HepG2 (cell line): ENCODE measurements at regions not wholly inside any gene's neighbourhood (a gene's known extent, or its start where the extent isn't known, plus 50 kb on each side); places are given as distances from the start of the nearest gene placed in this dataset.

ENCODE experiments used
- ATAC-seq: fragments of 200-7000 bp; cut with Tn5 transposase; 3 replicates; pipeline ENCODE4 v1.9.1; 2020; ENCODE audit warnings: mild to moderate bottlenecking, moderate library complexity
- BruUV-seq: library from RNA; stranded (reverse); fragments of 400-500 nt; replicated peaks from 2 replicates; lab custom pipeline; 2021; lab: Mats Ljungman, UMichigan
- CTCF ChIA-PET: fragments of 300-600 bp; formaldehyde crosslinking; extraction: SDS; loops from one replicate; lab custom pipeline; 2021; ENCODE audit warnings: low total read pairs, inconsistent platforms, low intra/inter-chr PET ratio; lab: Yijun Ruan, JAX
- POLR2A ChIA-PET: fragments of 350-600 bp; sonication (Branson Sonifier 250); formaldehyde crosslinking; loops from one replicate; lab custom pipeline; 2020; ENCODE audit warnings: antibody characterized with exemption, inconsistent platforms; lab: Yijun Ruan, JAX
- DNase-seq: peaks from one replicate; pipeline ENCODE4 v3.0.0-alpha.2; 2015; ENCODE audit warnings: low spot score
- FAIRE-seq: peaks from 3 replicates; lab custom pipeline; 2011; peaks lifted over from hg19 to GRCh38; lab: Jason Lieb, UNC
- H2AFZ ChIP-seq: one replicate; pipeline ENCODE4 v1.6.1; 2011; ENCODE audit warnings: low read length, inconsistent platforms
- H3K27ac ChIP-seq: fragments of 300-600 bp; 3 replicates; pipeline ENCODE4 v1.8.0; 2011; ENCODE audit warnings: mixed run types, mild to moderate bottlenecking, mixed read lengths, low read length, inconsistent platforms; ENCODE audit not compliant: insufficient read depth; ENCODE audit errors: extremely low read length
- H3K27me3 ChIP-seq, 2 experiments: fragments of 200-600 bp in 1 of 2; 2 replicates in 1 of 2; 3 replicates in 1 of 2; pipeline versions ENCODE4 v1.6.0 to v1.8.0; 2011; ENCODE audit warnings: low read length in 2 of 2, mild to moderate bottlenecking in 2 of 2, moderate library complexity in 2 of 2, inconsistent platforms in 1 of 2; ENCODE audit not compliant: insufficient read depth in 2 of 2, control insufficient read depth in 1 of 2
- H3K36me3 ChIP-seq, 2 experiments: fragments of 200-600 bp in 1 of 2; replicated peaks in 1 of 2; 2 replicates in 1 of 2; 3 replicates in 1 of 2; pipeline versions ENCODE4 v1.5.1 to v1.8.0; 2011; ENCODE audit warnings: low read length in 2 of 2, inconsistent platforms in 1 of 2; ENCODE audit not compliant: insufficient read depth in 2 of 2, control insufficient read depth in 1 of 2
- H3K4me1 ChIP-seq: 2 replicates; pipeline ENCODE4 v1.5.1; 2012; ENCODE audit warnings: low read length, inconsistent platforms; ENCODE audit not compliant: insufficient read depth
- H3K4me2 ChIP-seq: 2 replicates; pipeline ENCODE4 v1.6.0; 2011; ENCODE audit warnings: low read depth, low read length, inconsistent platforms
- H3K4me3 ChIP-seq, 3 experiments: fragments of 200-600 bp in 1 of 3; sonication (generic), shearing (Covaris generic) in 1 of 3; replicated peaks in 1 of 3; 2 replicates each; pipeline ENCODE4 v1.5.1; 2011 to 2016; ENCODE audit warnings: low read length in 3 of 3, inconsistent platforms in 2 of 3, low read depth in 2 of 3, mild to moderate bottlenecking in 2 of 3, control low read depth in 1 of 3, mixed read lengths in 1 of 3; ENCODE audit not compliant: insufficient read depth in 1 of 3
- H3K79me2 ChIP-seq: one replicate; pipeline ENCODE4 v1.6.1; 2011; ENCODE audit warnings: low read length, inconsistent platforms; ENCODE audit not compliant: insufficient read depth
- H3K9ac ChIP-seq: 2 replicates; pipeline ENCODE4 v1.6.0; 2011; ENCODE audit warnings: mild to moderate bottlenecking, low read depth, low read length, inconsistent platforms; ENCODE audit not compliant: insufficient read depth
- H3K9me3 ChIP-seq: 2 replicates; pipeline ENCODE4 v1.5.1; 2012; ENCODE audit warnings: mild to moderate bottlenecking, low read length
- H4K20me1 ChIP-seq: 2 replicates; pipeline ENCODE4 v1.6.0; 2011; ENCODE audit warnings: inconsistent platforms, mild to moderate bottlenecking, low read length, moderate library complexity; ENCODE audit not compliant: insufficient read depth
- BHLHE40 ChIP-seq: IDR thresholded peaks from 2 replicates; pipeline ENCODE4 v1.6.1; 2011; ENCODE audit warnings: low read length, improper control_type of control experiment
- KDM5A ChIP-seq: fragments of 200-600 bp; sonication (generic); IDR thresholded peaks from 2 replicates; pipeline ENCODE4 v1.7.0; 2018; ENCODE audit warnings: antibody characterized with exemption, mild to moderate bottlenecking, low read length, borderline replicate concordance
- MLXIP ChIP-seq: sonication (generic); formaldehyde crosslinking; IDR thresholded peaks from 2 replicates; pipeline ENCODE4 v1.9.0; 2021; ENCODE audit warnings: missing genetic modification reagents, borderline replicate concordance
- NR2F2 ChIP-seq: IDR thresholded peaks from 2 replicates; pipeline ENCODE4 v1.6.1; 2012; ENCODE audit warnings: low read depth, inconsistent platforms, borderline replicate concordance
- POGZ ChIP-seq: sonication (generic); formaldehyde crosslinking; IDR thresholded peaks from 2 replicates; pipeline ENCODE4 v1.4.0; 2020; ENCODE audit warnings: mild to moderate bottlenecking, missing genetic modification reagents
- PREB ChIP-seq: sonication (generic); formaldehyde crosslinking; IDR thresholded peaks from 2 replicates; pipeline ENCODE4 v1.4.0; 2020; ENCODE audit warnings: missing genetic modification reagents
- RNF219 ChIP-seq: sonication (generic); formaldehyde crosslinking; IDR thresholded peaks from 2 replicates; pipeline ENCODE4 v1.5.0; 2020; ENCODE audit warnings: mild to moderate bottlenecking, missing genetic modification reagents
- TEF ChIP-seq: sonication (generic); formaldehyde crosslinking; IDR thresholded peaks from 2 replicates; pipeline ENCODE4 v1.5.0; 2020; ENCODE audit warnings: missing genetic modification reagents
- ZZZ3 ChIP-seq: sonication (generic); formaldehyde crosslinking; IDR thresholded peaks from 2 replicates; pipeline ENCODE4 v1.4.0; 2020; ENCODE audit warnings: missing genetic modification reagents, mild to moderate bottlenecking, borderline replicate concordance
- WGBS: methylation state at CpG from one replicate; pipeline ENCODE4 v1.1.6; 2017; ENCODE audit warnings: low lambda C conversion rate; 5-methylcytosine and 5-hydroxymethylcytosine counted together
- in situ Hi-C: cut with HindIII; loops from 2 replicates; pipeline ENCODE4 v1.10.0; 2017; ENCODE audit warnings: low pct_unique_long_range_greater_than_20kb; ENCODE audit not compliant: extremely low pct_ligation_motif_present
- intact Hi-C: fragments of 100-400 bp; cut with micrococcal nuclease; formaldehyde crosslinking; loops from one replicate; pipeline ENCODE4 v1.10.0; 2022; ENCODE audit not compliant: unreplicated experiment
- TF ChIP-seq, protein P1 (sequence below): fragments of 450-650 bp; IDR thresholded peaks from 2 replicates; pipeline ENCODE4 v1.6.1; 2016

- no peak for TF ChIP-seq MLXIP
These were observed 376.4 kb upstream of the LRRC7 start (continued) for GRCh38 chr1:69191335-69191734.

DNA sequence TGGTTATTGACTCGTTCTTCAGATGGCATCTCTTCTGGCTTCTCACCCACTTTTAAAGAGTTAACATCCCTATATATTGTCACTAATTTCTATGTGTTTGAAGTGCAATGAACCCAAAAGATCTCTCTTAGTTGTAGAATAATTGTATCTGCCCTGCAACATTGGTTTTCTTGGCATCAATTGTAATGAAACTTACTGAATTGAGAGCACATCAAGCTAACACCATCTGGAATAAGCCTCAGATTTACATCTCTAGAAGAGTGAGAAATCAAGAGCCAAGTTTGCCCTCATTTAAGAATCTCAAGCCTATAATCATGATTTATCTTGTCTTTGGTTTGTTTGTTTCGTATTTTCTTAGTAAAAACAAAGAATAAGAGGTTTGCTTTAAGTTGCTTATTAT is 372.6 kb upstream of the LRRC7 start:
- ChIA-PET POLR2A (no interaction called here), CTCF (no interaction called here)

More for the DNA sequence above, 372.6 kb upstream of the LRRC7 start:
- intact Hi-C loops, result no loop called here
- no peak overlapping the region for H3K27ac ChIP-seq
- DNase-seq (no peak), FAIRE-seq (no peak), ATAC-seq (no peak)
- no peak overlapping the region for H2AFZ ChIP-seq
- peaks cover 58% of the 10 kb centered on the region for H3K9me3 ChIP-seq
- no peak for TF ChIP-seq ZZZ3
- no peak for TF ChIP-seq RNF219 (CRISPR knock-in tag)
- no peak for TF ChIP-seq PREB (CRISPR knock-in tag)
- TF ChIP-seq, protein P1, sequence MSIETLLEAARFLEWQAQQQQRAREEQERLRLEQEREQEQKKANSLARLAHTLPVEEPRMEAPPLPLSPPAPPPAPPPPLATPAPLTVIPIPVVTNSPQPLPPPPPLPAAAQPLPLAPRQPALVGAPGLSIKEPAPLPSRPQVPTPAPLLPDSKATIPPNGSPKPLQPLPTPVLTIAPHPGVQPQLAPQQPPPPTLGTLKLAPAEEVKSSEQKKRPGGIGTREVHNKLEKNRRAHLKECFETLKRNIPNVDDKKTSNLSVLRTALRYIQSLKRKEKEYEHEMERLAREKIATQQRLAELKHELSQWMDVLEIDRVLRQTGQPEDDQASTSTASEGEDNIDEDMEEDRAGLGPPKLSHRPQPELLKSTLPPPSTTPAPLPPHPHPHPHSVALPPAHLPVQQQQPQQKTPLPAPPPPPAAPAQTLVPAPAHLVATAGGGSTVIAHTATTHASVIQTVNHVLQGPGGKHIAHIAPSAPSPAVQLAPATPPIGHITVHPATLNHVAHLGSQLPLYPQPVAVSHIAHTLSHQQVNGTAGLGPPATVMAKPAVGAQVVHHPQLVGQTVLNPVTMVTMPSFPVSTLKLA, result no peak
- no peak for TF ChIP-seq TEF (CRISPR knock-in tag)
- TF ChIP-seq KDM5A, result no peak
- TF ChIP-seq BHLHE40, result no peak
- TF ChIP-seq NR2F2, result no peak
- TF ChIP-seq POGZ (CRISPR knock-in tag), result no peak
- no peak overlapping the region for H3K4me3 ChIP-seq
- no peaks in the 10 kb centered on the region for H3K27me3 ChIP-seq
- H3K36me3 ChIP-seq, result no peaks in the 10 kb centered on the region
- in situ Hi-C loops, result no loop called here
- no TSS peak for BruUV-seq
- H3K4me1 ChIP-seq, result no peaks in the 10 kb centered on the region
- H4K20me1 ChIP-seq, result no peaks in the 10 kb centered on the region
- no peak overlapping the region for H3K4me2 ChIP-seq
- H3K79me2 ChIP-seq, result no peaks in the 10 kb centered on the region
- WGBS, result 1% methylated on average over 2 of the region's 2 CpGs
- H3K9ac ChIP-seq, result no peak overlapping the region
